Transverse colon (tissue), 4 donors: ENCODE measurements at regions not wholly inside any gene's neighbourhood (a gene's known extent, or its start where the extent isn't known, plus 50 kb on each side); places are given as distances from the start of the nearest gene placed in this dataset.
"Not testable (repeated sequence)": the region's sequence is repeated elsewhere in the genome, so short reads cannot be mapped to it uniquely, and the experiment has no call there.

Experiments used
- DNase-seq: peaks from one replicate; pipeline ENCODE4 v3.0.0-alpha.2; 2019
- H3K27ac ChIP-seq, 4 donors: fragments of 200-600 bp; sonication (generic); 2 replicates each; pipeline ENCODE4 v1.5.1; 2016 to 2018; ENCODE audit warnings: inconsistent platforms in 4 of 4
- H3K27me3 ChIP-seq: fragments of 200-600 bp; sonication (generic); 2 replicates; pipeline ENCODE4 v1.5.1; 2017; ENCODE audit warnings: inconsistent platforms
- H3K36me3 ChIP-seq, 4 donors: fragments of 200-600 bp; sonication (generic); 2 replicates each; pipeline ENCODE4 v1.5.1; 2017 to 2019; ENCODE audit warnings: inconsistent platforms in 4 of 4
- H3K4me1 ChIP-seq, 4 donors: fragments of 200-600 bp; sonication (generic); 2 replicates each; pipeline ENCODE4 v1.5.1; 2017 to 2020; ENCODE audit warnings: inconsistent platforms in 4 of 4
- H3K4me3 ChIP-seq, 4 donors: fragments of 200-600 bp; sonication (generic); 1 replicate in 1 of 4; 2 replicates in 3 of 4; pipeline versions ENCODE4 v1.5.1 to v1.6.1; 2017 to 2019; ENCODE audit warnings: inconsistent platforms in 4 of 4
- H3K9me3 ChIP-seq, 2 donors: fragments of 200-600 bp; sonication (generic); 2 replicates each; pipeline ENCODE4 v1.5.1; 2017 to 2019; ENCODE audit warnings: inconsistent platforms in 2 of 2
- EP300 ChIP-seq: sonication (generic); formaldehyde crosslinking; IDR thresholded peaks from one replicate; pipeline ENCODE4 v1.6.1; 2017; ENCODE audit warnings: antibody characterized with exemption, low read depth
- POLR2A ChIP-seq: fragments of 450-650 bp; IDR thresholded peaks from one replicate; pipeline ENCODE4 v1.6.1; 2016; ENCODE audit warnings: antibody characterized with exemption, mild to moderate bottlenecking, moderate library complexity
- POLR2AphosphoS5 ChIP-seq, 3 donors: sonication (generic); formaldehyde crosslinking; IDR thresholded peaks; one replicate each; pipeline ENCODE4 v1.6.1; 2016; ENCODE audit warnings: antibody characterized with exemption in 3 of 3
- WGBS, 2 donors: methylation state at CpG; one replicate each; pipeline ENCODE4 v1.1.5; 2018; ENCODE audit warnings: low coverage in 1 of 2; 5-methylcytosine and 5-hydroxymethylcytosine counted together
- in situ Hi-C, 4 donors: fragments of 200-750 bp; cut with MboI; loops; one replicate each; pipeline versions ENCODE4 v1.15.0 to v1.15.1; 2017; ENCODE audit warnings: low sequenced_read_pairs in 3 of 4, low pct_ligation_motif_present in 1 of 4, low pct_unique_long_range_greater_than_20kb in 1 of 4
- intact Hi-C: fragments of 100-400 bp; cut with DNase I; formaldehyde crosslinking; loops from one replicate; pipeline ENCODE4 v1.15.1; 2023; ENCODE audit warnings: low total_unique reads
- TF ChIP-seq, protein P1 (sequence below), 5 experiments: fragments of 200-600 bp in 3 of 5; fragments of 450-650 bp in 2 of 5; sonication (generic) in 3 of 5; IDR thresholded peaks; 1 replicate in 2 of 5; 2 replicates in 3 of 5; pipeline ENCODE4 v1.5.1; 2016 to 2017; ENCODE audit warnings: antibody characterized with exemption in 5 of 5, inconsistent platforms in 3 of 5, mild to moderate bottlenecking in 2 of 5, moderate library complexity in 1 of 5

DNA sequence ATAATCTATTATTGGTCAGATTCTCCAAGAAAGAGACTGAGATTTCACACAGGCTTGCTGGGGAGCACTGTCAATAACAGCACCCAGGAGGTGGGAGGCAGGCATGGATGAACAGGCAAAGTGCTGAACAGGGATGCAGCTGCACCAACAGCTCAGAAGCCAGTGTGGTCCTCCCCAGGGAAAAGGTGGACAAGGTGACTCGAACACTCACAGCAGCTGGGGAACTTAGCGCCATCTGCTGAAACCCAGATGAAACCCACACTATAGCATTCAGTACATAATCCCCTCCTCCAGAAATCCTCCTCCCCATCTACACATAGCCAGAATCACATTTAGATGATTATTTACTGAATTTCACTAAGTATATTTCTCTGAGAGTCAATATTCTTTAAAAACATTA, 255.2 kb upstream of the WSB1 start:
- intact Hi-C loops, result no loop called here
- no peaks in the 10 kb centered on the region for H3K4me1 ChIP-seq
- H3K4me3 ChIP-seq, result no peak overlapping the region
- H3K36me3 ChIP-seq, result no peaks in the 10 kb centered on the region
- H3K9me3 ChIP-seq, result no peaks in the 10 kb centered on the region
- H3K27ac ChIP-seq, result no peak overlapping the region
- in situ Hi-C loops, result no loop called here
- TF ChIP-seq POLR2A, result no peak
- no peak for TF ChIP-seq EP300
- TF ChIP-seq, protein P1, sequence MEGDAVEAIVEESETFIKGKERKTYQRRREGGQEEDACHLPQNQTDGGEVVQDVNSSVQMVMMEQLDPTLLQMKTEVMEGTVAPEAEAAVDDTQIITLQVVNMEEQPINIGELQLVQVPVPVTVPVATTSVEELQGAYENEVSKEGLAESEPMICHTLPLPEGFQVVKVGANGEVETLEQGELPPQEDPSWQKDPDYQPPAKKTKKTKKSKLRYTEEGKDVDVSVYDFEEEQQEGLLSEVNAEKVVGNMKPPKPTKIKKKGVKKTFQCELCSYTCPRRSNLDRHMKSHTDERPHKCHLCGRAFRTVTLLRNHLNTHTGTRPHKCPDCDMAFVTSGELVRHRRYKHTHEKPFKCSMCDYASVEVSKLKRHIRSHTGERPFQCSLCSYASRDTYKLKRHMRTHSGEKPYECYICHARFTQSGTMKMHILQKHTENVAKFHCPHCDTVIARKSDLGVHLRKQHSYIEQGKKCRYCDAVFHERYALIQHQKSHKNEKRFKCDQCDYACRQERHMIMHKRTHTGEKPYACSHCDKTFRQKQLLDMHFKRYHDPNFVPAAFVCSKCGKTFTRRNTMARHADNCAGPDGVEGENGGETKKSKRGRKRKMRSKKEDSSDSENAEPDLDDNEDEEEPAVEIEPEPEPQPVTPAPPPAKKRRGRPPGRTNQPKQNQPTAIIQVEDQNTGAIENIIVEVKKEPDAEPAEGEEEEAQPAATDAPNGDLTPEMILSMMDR (IDR thresholded peaks at IDR 0.05), result no peak
- H3K27me3 ChIP-seq, result no peaks in the 10 kb centered on the region
- 40% methylated on average over 2 of the region's 2 CpGs for WGBS, 2 donors
- no peak for DNase-seq

- H3K9me3 ChIP-seq, H3K27ac ChIP-seq, DNase-seq, H3K4me3 ChIP-seq, intact Hi-C loops, H3K4me1 ChIP-seq, in situ Hi-C loops, H3K27me3 ChIP-seq, H3K36me3 ChIP-seq: not testable (repeated sequence)
- WGBS, 2 donors, result 88% methylated on average over 12 of the region's 12 CpGs; no CpG with 5 or more reads in 1 of the 2 donors
Observed at GRCh38 chr17:27045039-27045438, 248.9 kb upstream of the WSB1 start.

DNA sequence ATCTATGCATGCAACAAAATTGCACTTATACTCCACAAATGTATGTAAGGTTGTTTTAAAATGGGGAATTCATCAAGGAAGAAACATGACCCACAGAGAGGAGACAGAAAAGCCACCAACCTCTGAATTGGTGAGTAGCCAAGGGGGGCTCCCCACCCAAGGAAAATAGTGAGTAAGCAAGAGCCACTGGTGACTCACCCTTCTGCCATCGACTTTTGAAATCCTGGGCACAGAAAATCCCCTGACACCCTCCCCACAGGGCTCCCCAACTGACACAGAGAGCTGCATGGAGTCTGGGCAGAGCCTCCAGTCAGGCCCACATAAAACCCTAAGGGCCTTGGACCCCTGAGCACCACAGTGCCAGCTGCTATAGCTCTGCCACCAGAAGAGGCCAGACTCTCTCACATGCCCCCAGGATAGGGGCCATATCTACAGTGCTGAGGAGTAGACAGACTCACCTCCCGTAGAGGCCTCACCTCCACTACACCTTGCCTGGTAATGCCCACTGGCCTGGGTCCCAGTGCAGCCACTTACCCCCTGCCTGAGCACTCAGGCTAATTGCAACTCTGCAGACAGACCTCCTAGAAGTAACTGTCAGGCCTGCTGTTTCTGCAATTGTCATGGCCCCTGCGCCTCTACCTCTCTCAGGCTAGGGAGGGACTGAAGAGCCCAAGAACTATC, 244.7 kb upstream of the WSB1 start:
- no peaks in the 10 kb centered on the region for H3K4me1 ChIP-seq
- DNase-seq, result no peak
- H3K36me3 ChIP-seq, result no peaks in the 10 kb centered on the region
- H3K27ac ChIP-seq, result no peak overlapping the region
- 0 to 58% methylated on average over 1 to 3 of the region's 3 CpGs for WGBS, 2 donors
- H3K9me3 ChIP-seq, result peaks cover 0 to 2% of the 10 kb centered on the region in 2 donors
- in situ Hi-C loops (no loop called here), intact Hi-C loops (no loop called here)
- H3K4me3 ChIP-seq, result no peak overlapping the region
- H3K27me3 ChIP-seq, result no peaks in the 10 kb centered on the region
- no peak for TF ChIP-seq POLR2A
- TF ChIP-seq, protein P1 (IDR thresholded peaks at IDR 0.05), result no peak
- TF ChIP-seq EP300, result no peak
- TF ChIP-seq POLR2AphosphoS5 (IDR thresholded peaks at IDR 0.05), result no peak

DNA sequence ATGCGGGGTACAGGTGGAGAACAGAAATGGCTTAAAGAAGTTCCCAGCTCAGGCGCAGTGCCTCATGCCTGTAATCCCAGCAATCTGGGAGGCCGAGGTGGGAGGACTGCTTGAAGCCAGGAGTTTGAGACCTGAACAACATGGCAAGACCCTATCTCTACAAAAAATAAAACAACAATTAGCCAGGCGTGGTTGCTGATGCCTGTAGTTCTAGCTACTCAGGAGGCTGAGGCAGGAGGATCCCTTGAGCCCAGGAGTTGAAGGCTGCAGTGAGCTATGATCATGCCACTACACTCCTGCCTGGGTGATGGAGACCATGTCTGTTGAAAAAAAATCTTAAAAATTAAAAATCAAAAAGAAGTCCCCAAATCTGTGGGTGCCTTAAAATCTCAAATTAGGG, 228.3 kb upstream of the WSB1 start:
- Histone ChIP-seq H3K27ac (no peak overlapping the region), H3K36me3 (no peaks in the 10 kb centered on the region), H3K9me3 (no peaks in the 10 kb centered on the region), H3K4me3 (no peak overlapping the region), H3K27me3 (no peaks in the 10 kb centered on the region), H3K4me1 (no peaks in the 10 kb centered on the region)
- in situ Hi-C loops, result no loop called here
- TF ChIP-seq, protein P1 (IDR thresholded peaks at IDR 0.05), result no peak
- TF ChIP-seq POLR2AphosphoS5 (IDR thresholded peaks at IDR 0.05) (no peak), POLR2A (no peak), EP300 (no peak)
- intact Hi-C loops, result no loop called here
- DNase-seq, result no peak
- WGBS, 2 donors, result 57 to 66% methylated on average over 2 to 4 of the region's 4 CpGs

DNA sequence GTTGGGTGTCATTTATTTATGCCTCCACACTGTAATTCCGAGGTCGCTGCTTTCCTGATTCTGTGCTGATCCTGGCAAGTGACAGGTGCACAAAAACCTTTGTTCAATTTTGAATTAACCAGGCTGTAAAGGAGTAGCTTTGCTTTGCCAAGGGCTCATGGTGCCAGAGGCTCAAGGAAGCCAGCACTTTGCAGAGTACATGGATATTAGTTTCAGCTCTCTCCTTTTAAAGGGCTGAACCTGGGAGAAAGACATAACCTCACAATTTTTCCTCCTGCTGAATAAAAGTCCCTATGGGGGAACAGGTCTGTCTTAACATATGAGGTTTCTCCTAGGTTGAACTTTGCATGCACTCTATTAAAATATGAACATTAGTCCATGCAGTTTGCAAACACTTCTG, 227.6 kb upstream of the WSB1 start:
- TF ChIP-seq EP300 (no peak), POLR2A (no peak), POLR2AphosphoS5 (IDR thresholded peaks at IDR 0.05) (no peak)
- TF ChIP-seq, protein P1 (IDR thresholded peaks at IDR 0.05), result no peak
- Histone ChIP-seq H3K4me3 (no peak overlapping the region), H3K27ac (no peak overlapping the region), H3K4me1 (no peaks in the 10 kb centered on the region), H3K27me3 (no peaks in the 10 kb centered on the region), H3K9me3 (no peaks in the 10 kb centered on the region), H3K36me3 (no peaks in the 10 kb centered on the region)
- WGBS, 2 donors, result 40 to 44% methylated on average over 1 to 2 of the region's 2 CpGs
- DNase-seq, result no peak
- intact Hi-C loops, result no loop called here
- in situ Hi-C loops, result no loop called here
